ENCODE measurements at regions not wholly inside any gene's neighbourhood (a gene's known extent, or its start where the extent isn't known, plus 50 kb on each side); places are given as distances from the start of the nearest gene placed in this dataset.

- Histone ChIP-seq H3K4me1 (ENCODE audit: insufficient read depth, low read length) (no peaks in the 10 kb centered on the region), H3K9me3 (ENCODE audit: insufficient read depth, low read length, severe bottlenecking) (peaks cover 2% of the 10 kb centered on the region), H4K20me1 (ENCODE audit: insufficient read depth, low read length) (no peaks in the 10 kb centered on the region), H3K4me3 (ENCODE audit: low read depth in 1 of 2, low read length in 2 of 2) (no peak overlapping the region), H3K36me3 (ENCODE audit: insufficient read depth, low read length) (no peaks in the 10 kb centered on the region), H3K9ac (ENCODE audit: low read depth, low read length) (no peak overlapping the region), H3K27ac (ENCODE audit: low read length) (no peak overlapping the region), H3K4me2 (ENCODE audit: insufficient read depth, low read length) (no peak overlapping the region), H3K27me3 (ENCODE audit: insufficient read depth, low read length, poor library complexity) (no peaks in the 10 kb centered on the region), H2AFZ (ENCODE audit: low read depth, low read length) (no peak overlapping the region), H3K79me2 (ENCODE audit: insufficient read depth, low read length) (no peaks in the 10 kb centered on the region)
- TF ChIP-seq CTCF (IDR thresholded peaks at IDR 0.05; ENCODE audit: borderline replicate concordance, extremely low read depth, low read length, poor library complexity, severe bottlenecking), result no peak
- ATAC-seq (ENCODE audit: insufficient read depth, low read depth) (no peak), DNase-seq (no peak)
These were observed 155.9 kb upstream of the HMCN1 start for GRCh38 chr1:185578293-185578692.

- Histone ChIP-seq H2AFZ (ENCODE audit: low read depth, low read length) (no peak overlapping the region), H3K4me3 (ENCODE audit: low read depth in 1 of 2, low read length in 2 of 2) (no peak overlapping the region), H3K79me2 (ENCODE audit: insufficient read depth, low read length) (no peaks in the 10 kb centered on the region), H3K9me3 (ENCODE audit: insufficient read depth, low read length, severe bottlenecking) (no peaks in the 10 kb centered on the region), H3K4me2 (ENCODE audit: insufficient read depth, low read length) (no peak overlapping the region), H3K9ac (ENCODE audit: low read depth, low read length) (no peak overlapping the region), H3K27ac (ENCODE audit: low read length) (no peak overlapping the region), H3K27me3 (ENCODE audit: insufficient read depth, low read length, poor library complexity) (no peaks in the 10 kb centered on the region), H3K36me3 (ENCODE audit: insufficient read depth, low read length) (no peaks in the 10 kb centered on the region), H4K20me1 (ENCODE audit: insufficient read depth, low read length) (no peaks in the 10 kb centered on the region), H3K4me1 (ENCODE audit: insufficient read depth, low read length) (no peaks in the 10 kb centered on the region)
- TF ChIP-seq CTCF (IDR thresholded peaks at IDR 0.05; ENCODE audit: borderline replicate concordance, extremely low read depth, low read length, poor library complexity, severe bottlenecking), result no peak
- TF ChIP-seq EZH2 (IDR thresholded peaks at IDR 0.05; ENCODE audit: borderline replicate concordance, low read depth, low read length, severe bottlenecking), result no peak
- ATAC-seq (ENCODE audit: insufficient read depth, low read depth), result no peak
- no peak for DNase-seq
These were observed 159.9 kb upstream of the HMCN1 start for GRCh38 chr1:185574139-185574875.

- H3K79me2 ChIP-seq (ENCODE audit: insufficient read depth, low read length), result no peaks in the 10 kb centered on the region
- ATAC-seq (ENCODE audit: insufficient read depth, low read depth) (no peak), DNase-seq (no peak)
- TF ChIP-seq CTCF (IDR thresholded peaks at IDR 0.05; ENCODE audit: borderline replicate concordance, extremely low read depth, low read length, poor library complexity, severe bottlenecking) (no peak), EZH2 (IDR thresholded peaks at IDR 0.05; ENCODE audit: borderline replicate concordance, low read depth, low read length, severe bottlenecking) (no peak)
- no peak overlapping the region for H3K4me2 ChIP-seq (ENCODE audit: insufficient read depth, low read length)
- H3K27ac ChIP-seq (ENCODE audit: low read length), result no peak overlapping the region
- H3K4me1 ChIP-seq (ENCODE audit: insufficient read depth, low read length), result no peaks in the 10 kb centered on the region
- H2AFZ ChIP-seq (ENCODE audit: low read depth, low read length), result no peak overlapping the region
- no peaks in the 10 kb centered on the region for H3K36me3 ChIP-seq (ENCODE audit: insufficient read depth, low read length)
- no peak overlapping the region for H3K9ac ChIP-seq (ENCODE audit: low read depth, low read length)
- H3K27me3 ChIP-seq (ENCODE audit: insufficient read depth, low read length, poor library complexity), result no peaks in the 10 kb centered on the region
- H4K20me1 ChIP-seq (ENCODE audit: insufficient read depth, low read length), result no peaks in the 10 kb centered on the region
- H3K4me3 ChIP-seq (ENCODE audit: low read depth in 1 of 2, low read length in 2 of 2), result no peak overlapping the region
- no peaks in the 10 kb centered on the region for H3K9me3 ChIP-seq (ENCODE audit: insufficient read depth, low read length, severe bottlenecking)
These were observed 160.5 kb upstream of the HMCN1 start for GRCh38 chr1:185573677-185574076.
